Esophagus squamous epithelium (tissue), 5 donors: ENCODE measurements at regions not wholly inside any gene's neighbourhood (a gene's known extent, or its start where the extent isn't known, plus 50 kb on each side); places are given as distances from the start of the nearest gene placed in this dataset.

ENCODE experiments used
- DNase-seq: peaks from one replicate; lab custom pipeline; 2025; lab: John Stamatoyannopoulos, UW
- H3K27ac ChIP-seq, 4 donors: fragments of 200-600 bp; sonication (generic); one replicate each; pipeline ENCODE4 v1.5.1; 2016 to 2019; ENCODE audit warnings: mild to moderate bottlenecking in 1 of 4
- H3K27me3 ChIP-seq, 4 donors: fragments of 200-600 bp; sonication (generic); 1 replicate in 3 of 4; 2 replicates in 1 of 4; pipeline versions ENCODE4 v1.5.1 to v1.6.0; 2017 to 2021; ENCODE audit warnings: antibody characterized with exemption in 1 of 4
- H3K36me3 ChIP-seq, 3 donors: fragments of 200-600 bp; sonication (generic); one replicate each; pipeline ENCODE4 v1.5.1; 2016 to 2019
- H3K4me1 ChIP-seq, 3 donors: fragments of 200-600 bp; sonication (generic); one replicate each; pipeline ENCODE4 v1.5.1; 2017 to 2019
- H3K4me3 ChIP-seq, 4 donors: fragments of 200-600 bp; sonication (generic); 1 replicate in 3 of 4; 2 replicates in 1 of 4; pipeline ENCODE4 v1.5.1; 2016 to 2019; ENCODE audit warnings: mild to moderate bottlenecking in 2 of 4, moderate library complexity in 1 of 4
- H3K9me3 ChIP-seq, 3 donors: fragments of 200-600 bp; sonication (generic); one replicate each; pipeline ENCODE4 v1.5.1; 2016 to 2019
- CTCF ChIP-seq, 6 experiments: fragments of 450-650 bp in 4 of 6; fragments of 200-600 bp in 2 of 6; sonication (generic) in 2 of 6; IDR thresholded peaks; one replicate each; pipeline ENCODE4 v1.5.1; 2016 to 2019; ENCODE audit warnings: antibody characterized with exemption in 6 of 6, mild to moderate bottlenecking in 4 of 6, moderate library complexity in 4 of 6
- POLR2A ChIP-seq, 4 donors: fragments of 450-650 bp; IDR thresholded peaks; one replicate each; pipeline ENCODE4 v1.6.1; 2017; ENCODE audit warnings: antibody characterized with exemption in 4 of 4, mild to moderate bottlenecking in 4 of 4, moderate library complexity in 3 of 4
- WGBS, 2 donors: methylation state at CpG; one replicate each; pipeline ENCODE4 v1.1.5; 2018; 5-methylcytosine and 5-hydroxymethylcytosine counted together
- intact Hi-C: fragments of 100-400 bp; cut with DNase I; formaldehyde crosslinking; loops from one replicate; pipeline ENCODE4 v1.15.0; 2022
- donor health status: DM: yes; HTN: yes; CAD: no.

- Histone ChIP-seq H3K27ac (no peak overlapping the region), H3K9me3 (no peaks in the 10 kb centered on the region), H3K36me3 (no peaks in the 10 kb centered on the region), H3K4me1 (no peaks in the 10 kb centered on the region), H3K4me3 (no peak overlapping the region), H3K27me3 (no peaks in the 10 kb centered on the region)
- TF ChIP-seq POLR2A (IDR thresholded peaks at IDR 0.05) (no peak), CTCF (IDR thresholded peaks at IDR 0.05) (no peak)
- DNase-seq = no peak
- WGBS, 2 donors = 88 to 91% methylated on average over 8 of the region's 8 CpGs
- intact Hi-C loops = no loop called here
Measured at GRCh38 chr10:2301227-2301626, 563.9 kb upstream of the ADARB2 start.

- Histone ChIP-seq H3K9me3 (no peaks in the 10 kb centered on the region), H3K27me3 (no peaks in the 10 kb centered on the region), H3K4me1 (no peaks in the 10 kb centered on the region), H3K27ac (no peak overlapping the region), H3K36me3 (no peaks in the 10 kb centered on the region), H3K4me3 (no peak overlapping the region)
- TF ChIP-seq POLR2A (IDR thresholded peaks at IDR 0.05) (no peak), CTCF (IDR thresholded peaks at IDR 0.05) (no peak)
- WGBS, 2 donors = 47 to 62% methylated on average over 3 of the region's 3 CpGs
- intact Hi-C loops = no loop called here
- no peak for DNase-seq
Measured at GRCh38 chr10:2300231-2300630, 562.9 kb upstream of the ADARB2 start.

- Histone ChIP-seq H3K9me3 (no peaks in the 10 kb centered on the region), H3K36me3 (no peaks in the 10 kb centered on the region), H3K27me3 (no peaks in the 10 kb centered on the region), H3K4me3 (no peak overlapping the region), H3K27ac (no peak overlapping the region), H3K4me1 (no peaks in the 10 kb centered on the region)
- TF ChIP-seq POLR2A (IDR thresholded peaks at IDR 0.05) (no peak), CTCF (IDR thresholded peaks at IDR 0.05) (no peak)
- intact Hi-C loops = no loop called here
- DNase-seq = no peak
- WGBS, 2 donors = 86 to 91% methylated on average over 6 of the region's 6 CpGs
Measured at GRCh38 chr10:2296179-2296891, 559.0 kb upstream of the ADARB2 start.

GRCh38 chr10:2294739-2295138 is 557.4 kb upstream of the ADARB2 start:
- Histone ChIP-seq H3K27me3 (no peaks in the 10 kb centered on the region), H3K9me3 (no peaks in the 10 kb centered on the region), H3K4me1 (no peaks in the 10 kb centered on the region), H3K4me3 (no peak overlapping the region), H3K36me3 (no peaks in the 10 kb centered on the region), H3K27ac (no peak overlapping the region)
- WGBS, 2 donors = 60 to 64% methylated on average over 8 of the region's 8 CpGs
- TF ChIP-seq CTCF (IDR thresholded peaks at IDR 0.05) = no peak
- no peak for TF ChIP-seq POLR2A (IDR thresholded peaks at IDR 0.05)
- intact Hi-C loops = no loop called here
- no peak for DNase-seq

- H3K4me1 ChIP-seq = no peaks in the 10 kb centered on the region
- WGBS, 2 donors = 53 to 68% methylated on average over 6 to 7 of the region's 12 CpGs
- no peaks in the 10 kb centered on the region for H3K9me3 ChIP-seq
- no peak overlapping the region for H3K4me3 ChIP-seq
- no peak overlapping the region for H3K27ac ChIP-seq
- intact Hi-C loops = no loop called here
- peaks cover 0 to 5% (median 0%) of the 10 kb centered on the region in 4 donors for H3K27me3 ChIP-seq
- H3K36me3 ChIP-seq = no peaks in the 10 kb centered on the region
- no peak for DNase-seq
- TF ChIP-seq POLR2A (IDR thresholded peaks at IDR 0.05) (no peak), CTCF (IDR thresholded peaks at IDR 0.05) (no peak)
Measured at GRCh38 chr10:2284071-2284470, 546.7 kb upstream of the ADARB2 start.
